CD4-positive, alpha-beta T cell treated with Interleukin-17A for 1 hour (primary cell): ENCODE measurements at regions not wholly inside any gene's neighbourhood (a gene's known extent, or its start where the extent isn't known, plus 50 kb on each side); places are given as distances from the start of the nearest gene placed in this dataset.

Experiments
- DNase-seq: peaks from one replicate; pipeline ENCODE4 v3.0.0-alpha.2; 2020

DNA sequence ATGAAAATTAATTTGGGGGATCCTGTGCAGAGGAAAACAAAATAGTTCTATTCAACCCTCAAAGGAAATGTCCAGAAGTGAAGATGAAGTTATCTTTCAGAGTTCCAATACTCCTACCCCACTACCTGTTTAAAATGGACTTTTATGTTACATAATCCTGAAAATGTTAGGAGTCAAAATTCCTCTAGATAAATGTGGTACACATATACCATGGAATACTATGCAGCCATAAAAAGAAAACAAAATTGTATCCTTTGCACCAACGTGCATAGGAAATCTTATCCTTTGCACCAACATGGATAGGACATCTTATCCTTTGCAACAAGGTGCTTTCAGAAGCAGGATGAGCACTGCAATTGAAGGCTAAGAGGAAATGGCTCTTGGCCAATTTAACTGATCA, 245.2 kb downstream of the LTN1 start:
- DNase-seq: no peak

DNA sequence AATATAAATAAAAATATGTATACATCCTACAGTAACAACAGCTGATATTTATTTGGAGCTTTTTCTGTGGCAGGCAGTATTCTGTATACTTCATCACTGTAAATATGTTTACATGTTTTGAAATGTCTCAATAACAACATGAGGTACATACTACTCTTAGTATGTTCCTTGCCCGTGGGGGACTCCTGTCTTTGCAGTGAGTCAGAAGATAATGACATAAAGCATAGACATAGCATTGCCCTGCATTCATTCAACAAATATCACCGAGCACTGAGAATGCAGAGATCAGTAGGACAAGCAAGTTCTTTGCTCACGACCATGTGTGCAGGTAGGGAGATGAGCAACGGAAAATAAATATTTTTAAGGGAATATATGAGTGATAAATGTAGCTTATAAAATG, 246.5 kb downstream of the LTN1 start:
- no peak for DNase-seq

DNA sequence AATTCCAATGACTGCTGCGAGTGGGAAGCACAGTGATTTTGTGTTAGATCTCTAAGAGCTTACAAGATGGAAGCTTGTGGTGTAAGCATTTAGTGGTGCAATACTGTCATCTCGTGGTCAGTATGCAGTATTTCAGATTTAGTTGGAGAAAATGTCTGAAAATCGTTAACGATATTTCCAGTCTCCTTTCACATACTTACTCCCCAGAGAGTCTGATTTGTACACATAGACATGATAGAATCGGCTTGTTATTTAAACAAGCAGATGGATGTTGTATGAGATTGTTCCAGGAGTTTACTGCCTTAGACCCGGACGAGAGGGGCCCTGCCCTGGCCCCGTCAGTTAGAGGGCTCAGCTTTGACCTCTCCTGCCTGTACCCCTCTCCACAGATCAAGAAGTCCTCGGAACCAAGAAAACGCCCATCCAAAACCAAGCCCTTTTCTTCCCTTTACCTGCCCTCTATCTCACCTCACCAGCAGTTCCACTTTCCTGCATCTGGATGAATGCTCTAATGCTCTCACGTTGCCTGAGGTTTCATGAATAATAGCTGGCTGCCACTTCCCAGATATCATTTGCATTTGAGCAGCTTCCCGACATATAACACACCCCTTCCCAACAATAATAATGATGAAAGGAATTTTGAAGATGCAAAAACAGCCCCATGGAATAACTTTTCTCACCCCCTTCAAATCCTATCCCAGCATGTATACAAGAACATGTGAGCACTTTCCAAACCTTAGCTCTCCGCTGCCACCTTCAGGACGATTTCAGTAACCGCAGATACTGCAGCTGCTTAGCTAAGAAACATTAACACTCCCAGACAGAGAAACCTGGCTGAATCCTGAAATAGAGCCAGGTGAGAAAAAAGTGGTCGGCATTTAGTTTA, 247.3 kb downstream of the LTN1 start:
- DNase-seq: peak; percentile 74

DNA sequence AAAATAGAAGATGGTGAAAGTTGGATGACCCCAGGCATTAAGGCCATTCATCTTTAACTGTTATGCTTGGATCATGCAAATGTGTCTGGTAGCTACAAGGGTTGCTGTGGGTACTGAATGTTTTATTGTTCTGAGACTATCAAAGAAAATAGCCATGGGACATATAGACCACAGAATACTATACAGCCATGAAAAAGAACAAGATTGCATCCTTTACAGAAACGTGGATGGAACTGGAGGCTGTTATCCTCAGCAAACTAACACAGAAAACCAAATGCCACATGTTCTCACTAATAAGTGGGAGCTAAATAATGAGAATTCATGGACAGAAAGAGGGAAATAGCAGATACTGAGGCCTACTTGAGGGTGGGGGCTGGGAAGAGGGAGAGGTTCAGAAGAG, 249.0 kb downstream of the LTN1 start:
- no peak for DNase-seq

DNA sequence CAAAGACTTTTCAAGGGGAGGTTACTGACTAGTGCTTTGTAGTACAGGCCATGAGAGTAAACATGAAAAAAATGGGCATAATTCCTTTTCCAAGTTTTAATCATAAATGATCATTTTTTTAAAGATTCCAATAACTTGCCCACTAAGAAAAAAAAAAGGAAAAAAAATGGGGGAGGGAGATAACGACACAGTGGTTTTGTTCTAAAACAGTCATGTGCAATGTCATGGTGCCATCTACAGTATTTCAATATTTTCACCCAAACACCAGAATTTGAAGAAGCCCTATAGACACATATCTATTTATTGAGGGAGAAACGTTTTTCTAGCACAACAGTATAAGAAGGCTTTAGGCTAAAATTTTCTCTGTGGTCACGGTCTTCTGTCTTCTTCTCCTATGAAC, 250.2 kb downstream of the LTN1 start:
- DNase-seq: no peak

DNA sequence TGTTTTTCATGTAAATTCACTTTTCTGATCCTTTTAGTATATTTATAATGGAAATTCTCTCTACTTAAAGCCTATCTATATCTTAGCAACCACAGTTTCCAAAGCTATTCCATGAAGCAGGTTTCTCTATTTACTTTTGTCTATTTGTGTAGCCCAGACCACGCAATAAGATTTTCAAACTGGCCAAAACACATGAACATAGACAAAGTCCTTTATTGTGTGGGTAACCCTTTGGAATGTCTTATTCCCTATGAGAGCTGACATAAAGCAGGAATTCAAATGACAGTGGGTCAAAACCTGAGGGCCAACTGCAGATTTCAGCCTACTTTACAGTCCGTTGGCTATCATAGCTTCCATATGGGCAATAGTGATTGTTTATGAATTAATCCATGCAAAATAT, 252.6 kb downstream of the LTN1 start:
- no peak for DNase-seq

DNA sequence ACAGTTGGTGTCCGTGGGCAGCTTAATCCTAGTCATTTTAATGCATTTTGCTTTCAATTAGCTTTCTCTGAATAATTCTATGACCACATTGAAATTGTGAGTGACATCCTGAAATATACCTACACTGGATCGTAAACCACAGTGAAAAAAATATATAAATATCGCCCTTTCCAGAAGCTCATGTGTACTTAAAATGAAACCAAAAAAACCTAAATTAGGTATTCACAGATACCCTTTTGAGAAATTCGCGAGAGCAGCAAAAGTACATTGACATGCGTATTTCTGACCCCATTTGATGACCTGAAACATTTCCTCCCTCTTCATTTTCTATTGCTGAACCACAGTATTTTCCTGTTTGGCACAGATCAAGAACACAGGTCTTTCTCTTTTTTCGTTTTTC, 253.8 kb downstream of the LTN1 start:
- no peak for DNase-seq

DNA sequence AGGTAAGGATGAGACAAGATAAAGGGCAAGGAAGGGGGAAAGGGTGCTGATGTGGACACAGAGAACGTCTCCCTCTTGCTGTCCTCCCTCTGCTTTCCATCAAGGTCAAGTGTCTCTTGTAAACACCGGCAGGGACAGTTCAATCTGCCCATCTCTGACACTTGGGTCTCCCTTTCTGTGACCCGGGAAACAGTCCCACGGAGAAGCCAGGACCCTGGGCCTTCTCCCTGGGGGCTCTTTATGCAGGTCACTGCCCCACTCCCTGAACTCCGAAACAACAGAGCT, 254.3 kb downstream of the LTN1 start:
- DNase-seq: no peak

DNA sequence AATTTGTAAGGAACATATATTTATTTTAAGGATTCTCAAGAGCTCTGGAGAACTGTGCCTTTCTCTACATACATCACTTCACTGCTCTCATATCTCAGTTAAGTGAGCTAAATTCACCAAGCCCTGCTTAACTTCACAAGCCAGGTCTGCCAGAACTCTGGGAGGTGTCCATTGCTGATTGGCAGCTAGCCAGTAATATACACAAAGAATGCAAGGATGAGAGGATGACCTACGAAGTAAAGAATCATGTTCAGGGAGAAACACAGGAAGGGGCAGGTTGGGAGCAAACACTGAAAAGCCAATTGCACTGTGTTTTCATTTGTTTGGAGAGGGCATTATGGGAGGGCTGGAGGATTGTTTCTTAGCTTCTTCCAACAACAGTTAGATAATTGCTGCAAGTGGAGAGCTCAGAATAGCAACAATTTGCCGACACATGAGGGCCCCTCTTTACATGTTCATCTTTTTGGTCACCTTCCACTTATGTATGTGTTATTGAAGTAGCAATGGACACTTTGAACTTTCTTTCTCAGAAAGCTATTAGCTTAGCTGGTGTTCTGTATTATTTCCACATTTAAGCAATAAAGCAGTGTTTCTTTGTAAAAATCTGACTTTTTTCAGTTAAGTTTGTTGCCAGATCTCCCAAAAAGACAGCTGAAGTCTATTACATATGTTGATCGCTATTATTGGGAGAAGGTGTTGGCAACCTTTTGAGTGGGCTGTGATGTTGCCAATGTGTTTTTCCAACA, 254.8 kb downstream of the LTN1 start:
- no peak for DNase-seq

DNA sequence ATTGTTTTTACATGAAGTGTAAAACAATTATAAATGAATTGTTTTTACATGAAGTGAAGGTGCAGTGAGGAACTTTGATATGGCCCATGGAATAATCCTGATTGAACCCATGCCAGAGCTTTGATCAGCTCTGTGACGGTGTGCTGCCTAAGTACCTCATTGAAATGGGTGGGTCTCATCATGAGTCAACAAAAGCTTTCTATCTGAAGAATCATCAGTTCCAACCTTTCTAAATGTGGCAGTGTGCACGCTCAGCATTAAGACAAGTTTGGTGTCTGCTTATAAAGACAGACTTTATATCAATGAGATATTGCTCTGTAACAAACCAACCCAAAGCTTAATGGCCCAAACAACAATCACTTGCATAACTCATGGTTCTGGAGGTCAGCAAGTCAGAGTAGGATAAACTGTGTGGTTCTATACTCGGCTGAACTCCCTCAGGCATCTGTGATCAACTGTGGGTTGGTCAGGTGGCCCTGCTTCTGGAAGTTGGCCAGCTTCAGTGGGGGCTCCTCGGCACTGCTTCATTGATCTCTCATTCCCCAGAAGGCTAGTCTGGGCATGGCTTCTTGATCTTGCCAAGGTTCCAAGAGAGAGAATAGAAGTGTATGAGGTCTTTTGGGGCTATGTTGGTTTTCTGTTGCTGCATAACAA, 258.0 kb downstream of the LTN1 start:
- no peak for DNase-seq

DNA sequence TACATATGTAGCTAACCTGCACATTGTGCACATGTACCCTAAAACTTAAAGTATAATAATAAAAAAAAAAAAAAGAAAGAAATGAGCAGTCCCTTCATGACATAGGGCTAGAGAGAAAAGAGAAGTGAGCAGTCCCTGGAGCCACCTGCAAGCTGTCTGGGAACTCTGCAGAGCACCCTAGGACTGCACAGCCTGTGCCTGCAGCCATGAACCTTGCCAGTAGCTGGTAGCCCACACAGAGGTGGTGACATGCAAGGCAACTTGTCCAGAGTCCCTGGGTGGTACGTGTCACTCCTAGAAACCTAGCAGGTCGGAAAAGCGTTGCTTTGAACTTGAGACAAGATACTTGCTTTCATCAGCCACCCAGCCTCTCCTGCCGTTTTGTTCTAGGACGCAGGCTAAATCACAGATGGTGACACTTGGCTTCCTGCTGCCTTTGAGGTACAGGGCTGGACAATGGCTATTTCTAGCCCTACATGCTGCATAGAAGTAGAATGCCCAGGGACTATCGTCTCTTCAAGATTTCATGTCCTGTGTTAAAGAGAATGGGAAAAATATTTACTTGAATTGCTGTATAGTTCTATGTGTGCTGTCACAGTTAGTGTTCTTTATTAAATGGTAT, 260.9 kb downstream of the LTN1 start:
- no peak for DNase-seq

DNA sequence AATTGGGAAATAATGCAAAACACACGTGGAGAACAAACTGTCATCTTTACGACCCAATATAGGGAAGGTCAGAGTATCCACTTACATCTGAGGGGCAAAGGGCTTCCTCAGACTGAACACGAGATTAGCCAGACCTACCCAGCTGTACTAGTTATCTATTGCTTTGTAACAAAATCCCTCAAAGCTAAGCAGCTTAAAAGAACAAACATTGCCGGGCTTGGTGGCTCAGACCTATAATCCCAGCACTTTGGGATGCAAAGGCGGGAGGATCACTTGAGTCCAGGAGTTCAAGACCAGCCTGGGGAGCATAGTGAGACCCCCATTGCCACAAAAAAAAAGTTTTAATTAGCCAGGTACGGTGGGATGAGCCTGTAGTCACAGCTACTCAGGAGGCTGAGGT, 262.8 kb downstream of the LTN1 start:
- DNase-seq: no peak

DNA sequence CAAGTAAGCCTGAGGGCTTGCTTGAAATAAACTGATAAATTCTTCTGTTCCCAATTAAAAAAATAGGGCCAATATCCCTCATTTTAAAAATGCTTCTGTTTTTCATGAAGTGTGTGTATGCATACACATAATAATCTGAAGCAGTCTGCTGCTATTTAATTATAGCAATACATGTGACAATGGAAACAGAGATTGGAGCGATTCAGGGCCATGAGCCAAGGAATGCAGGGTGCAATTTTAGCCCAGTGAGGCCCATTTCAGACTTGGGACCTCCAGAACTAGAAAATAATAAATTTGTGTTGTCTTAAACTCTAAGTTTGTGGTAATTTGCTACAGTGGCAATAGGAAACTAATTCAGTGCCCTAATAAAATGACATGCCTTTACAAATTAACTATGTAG, 264.9 kb downstream of the LTN1 start:
- no peak for DNase-seq

DNA sequence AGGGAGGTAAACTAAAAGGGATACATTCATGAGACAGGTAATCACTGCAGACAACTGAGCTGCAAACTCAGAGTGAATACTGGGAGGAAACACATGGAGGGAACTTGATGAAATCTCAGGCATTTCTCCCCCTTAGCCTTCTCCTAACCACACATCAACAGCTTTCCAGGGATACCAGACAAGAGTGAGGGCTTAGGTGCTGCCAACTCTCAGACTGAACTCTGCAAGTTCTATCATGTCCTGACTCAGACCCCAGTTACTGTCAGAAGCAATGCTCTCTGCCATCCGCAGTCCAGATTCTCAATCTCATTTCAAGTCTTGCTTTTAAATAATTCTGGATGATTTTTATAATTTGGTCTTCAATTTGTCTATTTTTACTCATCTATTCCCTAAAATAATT, 267.3 kb downstream of the LTN1 start:
- no peak for DNase-seq

DNA sequence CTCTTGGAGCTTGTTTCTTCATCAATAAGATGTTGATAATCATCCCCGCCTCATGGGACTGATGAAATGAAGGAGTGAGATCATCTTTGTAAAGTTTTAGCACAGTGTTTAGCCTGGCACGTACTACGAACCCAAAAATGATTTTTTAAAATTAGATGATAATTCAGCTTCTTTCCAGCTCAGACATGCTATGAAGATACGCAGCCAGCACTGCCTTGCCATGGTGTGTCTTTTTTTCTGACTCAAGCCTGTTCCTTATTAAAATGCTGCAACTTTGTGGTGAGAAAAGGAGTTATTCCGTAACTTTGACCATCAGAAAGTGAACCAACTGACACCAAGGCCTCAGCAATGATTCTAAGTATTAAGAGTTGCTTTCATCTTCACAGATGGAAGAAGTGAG, 269.0 kb downstream of the LTN1 start:
- DNase-seq: no peak

DNA sequence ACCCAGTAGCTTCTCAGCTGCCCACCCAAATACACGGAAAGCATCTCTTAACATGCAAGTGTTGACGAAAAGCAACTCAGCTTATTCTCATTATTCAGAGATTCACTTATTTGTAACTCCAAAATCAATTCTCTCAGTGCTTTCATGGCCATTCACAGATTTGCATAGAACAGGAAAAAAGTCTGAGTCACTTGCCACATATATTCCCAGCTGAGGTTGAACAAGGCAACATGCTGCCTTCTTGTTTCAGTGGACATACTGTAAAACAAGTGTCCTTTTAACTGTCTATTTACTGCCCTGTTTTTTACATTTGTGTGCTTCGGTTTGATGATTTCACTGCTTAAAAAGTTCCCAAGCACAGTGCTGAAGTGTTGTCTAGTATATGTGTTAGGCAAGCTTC, 273.0 kb downstream of the LTN1 start:
- no peak for DNase-seq

DNA sequence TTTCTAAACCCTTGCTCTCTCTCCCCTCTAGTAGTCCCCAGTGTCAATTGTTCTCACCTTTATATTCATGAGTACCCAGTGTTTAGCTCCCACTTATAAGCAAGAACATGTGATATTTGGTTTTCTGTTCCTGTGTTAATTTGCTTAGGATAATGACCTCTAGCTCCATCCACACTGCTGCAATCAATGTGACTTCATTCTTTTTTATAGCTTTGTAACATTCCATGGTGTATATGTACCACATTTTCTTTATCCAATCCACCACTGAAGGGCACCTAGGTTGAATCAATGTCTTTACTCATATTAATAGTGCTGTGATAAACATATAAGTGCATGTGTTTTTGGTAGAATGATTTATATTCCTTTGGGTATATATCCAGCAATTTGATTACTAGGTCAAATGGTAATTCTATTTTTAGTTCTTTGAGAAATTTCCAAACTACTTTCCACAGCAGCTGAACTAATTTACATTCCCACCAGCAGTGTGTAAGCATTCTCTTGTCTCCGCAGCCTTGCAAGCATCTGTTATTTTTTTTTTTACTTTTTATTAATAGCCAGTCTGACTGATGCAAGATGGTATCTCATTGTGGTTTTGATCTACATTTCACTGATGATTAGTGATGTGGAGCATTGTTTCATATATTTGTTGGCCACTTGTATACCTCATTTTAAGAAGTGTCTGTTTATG, 277.8 kb downstream of the LTN1 start:
- DNase-seq: no peak

DNA sequence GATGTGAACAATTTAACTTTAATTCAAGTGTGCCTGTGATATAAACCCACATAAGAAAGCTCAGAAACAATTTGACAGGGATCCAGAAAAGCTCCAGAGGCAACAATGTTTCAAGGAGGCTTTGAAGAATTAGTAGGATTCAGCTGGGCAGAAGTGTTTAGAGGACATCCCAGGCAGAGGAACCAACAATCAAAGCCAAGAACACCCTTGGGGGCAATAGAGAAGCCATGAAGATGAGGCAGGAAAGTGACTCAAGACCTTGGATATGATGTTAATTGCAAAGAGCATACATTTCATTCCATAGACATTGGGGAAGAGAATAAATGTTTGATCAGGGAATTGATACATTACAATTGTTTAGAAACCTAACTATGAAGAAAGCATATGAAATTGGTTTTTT, 280.3 kb downstream of the LTN1 start:
- no peak for DNase-seq

DNA sequence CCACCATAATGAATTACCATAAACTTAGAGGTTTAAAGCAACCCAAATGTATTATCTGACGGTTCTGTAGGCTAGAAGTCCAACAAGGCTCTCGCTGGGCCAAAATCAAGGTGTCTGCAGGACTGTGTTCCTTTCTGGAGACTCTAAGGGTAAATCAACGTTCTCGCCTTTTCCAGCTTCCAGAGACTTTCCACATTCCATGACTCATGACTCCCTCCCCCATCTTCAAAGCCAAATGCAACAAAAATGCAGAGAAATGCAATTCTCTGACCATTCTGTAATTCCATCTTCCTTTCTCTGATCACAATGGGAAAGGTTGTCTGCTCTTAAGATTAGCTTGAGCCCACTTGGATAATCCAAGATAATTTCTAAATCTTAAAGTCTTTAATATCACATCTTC, 287.1 kb downstream of the LTN1 start:
- DNase-seq: no peak

DNA sequence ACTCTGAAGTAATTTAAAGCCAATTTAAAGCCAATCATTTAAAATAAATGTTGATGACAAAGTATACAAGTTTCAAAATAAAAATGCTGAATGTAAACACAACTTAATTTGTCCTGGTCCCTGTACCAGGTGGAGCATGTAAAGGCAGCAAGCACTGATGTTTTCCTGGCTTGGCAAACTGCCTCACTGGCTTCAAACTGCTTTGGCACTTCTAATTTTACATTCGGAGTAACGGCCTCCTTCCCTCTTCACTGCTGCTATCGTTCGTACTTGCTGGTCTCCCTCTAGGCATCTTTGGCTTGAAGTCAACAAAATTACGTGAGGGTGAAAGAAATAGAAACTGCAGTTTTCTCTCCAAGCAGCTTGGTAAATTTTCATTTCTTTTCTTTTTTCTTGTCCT, 287.9 kb downstream of the LTN1 start:
- no peak for DNase-seq

DNA sequence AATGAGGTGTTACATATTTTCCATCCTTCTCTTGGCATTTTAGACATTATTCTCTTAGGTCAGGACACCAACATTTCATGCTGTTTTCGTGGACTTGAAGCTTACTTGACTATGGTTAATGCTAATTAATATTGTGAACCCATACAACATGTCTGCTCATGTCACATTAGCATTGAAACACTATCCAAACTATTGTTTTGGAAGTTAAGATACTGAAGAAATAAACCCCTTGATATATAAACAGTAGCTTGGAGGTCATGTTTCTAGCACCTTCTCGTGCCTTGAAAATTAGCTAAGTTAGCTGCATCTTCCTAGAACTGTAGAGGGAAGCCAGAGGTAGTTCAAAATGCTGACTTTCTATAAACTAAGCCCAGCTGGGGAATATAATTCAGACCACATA, 288.8 kb downstream of the LTN1 start:
- DNase-seq: no peak

DNA sequence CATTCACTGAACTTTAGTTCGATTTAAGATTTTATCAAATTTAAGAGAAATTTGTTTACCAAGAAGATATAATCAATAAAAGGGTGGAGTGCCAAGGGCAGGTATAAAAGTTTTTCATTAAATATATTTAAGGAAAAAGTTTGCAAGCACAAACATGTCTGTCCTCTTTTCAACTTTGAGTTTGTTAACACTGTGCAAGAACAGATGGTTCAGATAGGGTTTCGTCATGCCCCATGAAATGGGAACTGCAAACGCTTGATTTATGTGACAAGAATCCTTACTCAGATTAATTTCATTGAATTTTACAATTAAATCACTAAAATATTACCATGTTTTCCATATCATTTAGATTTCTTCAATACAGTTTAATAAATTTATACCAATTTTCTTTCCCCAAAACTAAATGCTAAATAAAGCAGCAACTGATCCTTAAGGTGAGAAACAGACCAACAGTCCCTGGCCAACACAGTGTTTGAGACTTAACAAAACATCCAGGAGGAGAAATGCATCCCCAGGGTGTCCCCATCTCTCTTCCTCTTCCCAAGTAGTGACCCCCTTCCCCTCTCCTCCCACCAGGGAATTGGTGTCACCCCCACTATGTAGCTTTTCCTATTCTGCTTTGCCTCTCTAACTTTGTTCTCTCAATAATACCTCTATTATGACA, 292.9 kb downstream of the LTN1 start:
- no peak for DNase-seq

DNA sequence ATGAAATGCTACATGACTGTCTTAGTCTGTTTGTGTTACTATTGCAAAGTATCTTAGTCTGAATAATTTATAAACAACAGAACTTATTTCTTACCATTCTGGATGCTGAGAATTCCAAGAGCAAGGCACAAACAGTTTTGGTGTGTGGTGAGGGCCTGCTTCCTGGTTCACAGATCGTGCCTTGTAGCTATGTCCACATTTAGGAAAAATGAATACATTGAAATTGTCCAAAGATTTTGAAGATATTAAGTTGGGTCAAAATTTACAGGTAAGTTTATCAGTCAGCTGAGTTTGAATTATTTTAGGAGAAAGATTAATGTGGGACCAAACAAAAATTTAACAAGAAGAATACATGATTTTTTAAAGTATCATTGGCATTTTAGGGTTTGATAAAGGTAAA, 293.5 kb downstream of the LTN1 start:
- DNase-seq: no peak
